PFSK-1 (cell line): ENCODE measurements at regions not wholly inside any gene's neighbourhood (a gene's known extent, or its start where the extent isn't known, plus 50 kb on each side); places are given as distances from the start of the nearest gene placed in this dataset.

Experiments
- FOXP2 ChIP-seq: optimal IDR thresholded peaks from 2 replicates; pipeline ENCODE3; 2011; ENCODE audit warnings: borderline replicate concordance, control low read depth, inconsistent platforms; ENCODE audit not compliant: insufficient read depth; ENCODE audit errors: extremely low read length, extremely low read depth
- POLR2AphosphoS5 ChIP-seq: IDR thresholded peaks from 2 replicates; pipeline ENCODE4 v1.6.1; 2012; ENCODE audit warnings: low read depth, mild to moderate bottlenecking, control low read depth, low read length, moderate library complexity
- SIN3A ChIP-seq: IDR thresholded peaks from 2 replicates; pipeline ENCODE4 v1.6.1; 2012; ENCODE audit warnings: mild to moderate bottlenecking, low read length, moderate library complexity, borderline replicate concordance; ENCODE audit not compliant: insufficient read depth
- TAF1 ChIP-seq: IDR thresholded peaks from 2 replicates; pipeline ENCODE4 v1.6.1; 2012; ENCODE audit warnings: low read length, control low read depth, borderline replicate concordance; ENCODE audit not compliant: insufficient read depth
- TF ChIP-seq, protein P1 (sequence below), 2 experiments: IDR thresholded peaks; 2 replicates each; pipeline versions ENCODE4 v1.6.1 to v1.8.0; 2011 to 2012; ENCODE audit warnings: low read depth in 2 of 2, low read length in 2 of 2, control low read depth in 1 of 2, inconsistent platforms in 1 of 2, mild to moderate bottlenecking in 1 of 2, moderate library complexity in 1 of 2; ENCODE audit not compliant: insufficient read depth in 1 of 2

DNA sequence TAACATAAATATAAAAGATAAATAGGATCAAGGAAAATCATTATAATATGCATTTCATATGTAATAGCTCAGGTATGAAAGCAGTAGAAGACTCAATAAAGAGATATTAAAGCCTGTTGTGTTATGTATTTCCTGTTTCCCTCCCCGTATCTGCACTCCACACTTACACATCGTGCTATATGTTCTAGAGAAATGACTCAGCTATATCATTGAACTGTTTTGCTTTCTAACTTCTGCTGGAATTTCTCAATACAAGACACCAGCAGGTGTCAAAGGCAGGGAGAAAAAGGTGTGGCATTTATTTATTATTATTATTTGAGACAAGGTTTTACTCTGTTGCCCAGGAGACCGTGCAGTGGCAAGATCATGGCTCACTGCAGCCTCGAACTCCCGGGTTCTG, 842.8 kb upstream of the CNTN5 start:
- TF ChIP-seq SIN3A: no peak
- TF ChIP-seq FOXP2: no peak
- no peak for TF ChIP-seq POLR2AphosphoS5
- TF ChIP-seq, protein P1, sequence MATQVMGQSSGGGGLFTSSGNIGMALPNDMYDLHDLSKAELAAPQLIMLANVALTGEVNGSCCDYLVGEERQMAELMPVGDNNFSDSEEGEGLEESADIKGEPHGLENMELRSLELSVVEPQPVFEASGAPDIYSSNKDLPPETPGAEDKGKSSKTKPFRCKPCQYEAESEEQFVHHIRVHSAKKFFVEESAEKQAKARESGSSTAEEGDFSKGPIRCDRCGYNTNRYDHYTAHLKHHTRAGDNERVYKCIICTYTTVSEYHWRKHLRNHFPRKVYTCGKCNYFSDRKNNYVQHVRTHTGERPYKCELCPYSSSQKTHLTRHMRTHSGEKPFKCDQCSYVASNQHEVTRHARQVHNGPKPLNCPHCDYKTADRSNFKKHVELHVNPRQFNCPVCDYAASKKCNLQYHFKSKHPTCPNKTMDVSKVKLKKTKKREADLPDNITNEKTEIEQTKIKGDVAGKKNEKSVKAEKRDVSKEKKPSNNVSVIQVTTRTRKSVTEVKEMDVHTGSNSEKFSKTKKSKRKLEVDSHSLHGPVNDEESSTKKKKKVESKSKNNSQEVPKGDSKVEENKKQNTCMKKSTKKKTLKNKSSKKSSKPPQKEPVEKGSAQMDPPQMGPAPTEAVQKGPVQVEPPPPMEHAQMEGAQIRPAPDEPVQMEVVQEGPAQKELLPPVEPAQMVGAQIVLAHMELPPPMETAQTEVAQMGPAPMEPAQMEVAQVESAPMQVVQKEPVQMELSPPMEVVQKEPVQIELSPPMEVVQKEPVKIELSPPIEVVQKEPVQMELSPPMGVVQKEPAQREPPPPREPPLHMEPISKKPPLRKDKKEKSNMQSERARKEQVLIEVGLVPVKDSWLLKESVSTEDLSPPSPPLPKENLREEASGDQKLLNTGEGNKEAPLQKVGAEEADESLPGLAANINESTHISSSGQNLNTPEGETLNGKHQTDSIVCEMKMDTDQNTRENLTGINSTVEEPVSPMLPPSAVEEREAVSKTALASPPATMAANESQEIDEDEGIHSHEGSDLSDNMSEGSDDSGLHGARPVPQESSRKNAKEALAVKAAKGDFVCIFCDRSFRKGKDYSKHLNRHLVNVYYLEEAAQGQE (IDR thresholded peaks at IDR 0.05; ENCODE audit: insufficient read depth in 1 of 2, low read depth in 2 of 2, low read length in 2 of 2): no peak
- no peak for TF ChIP-seq TAF1

DNA sequence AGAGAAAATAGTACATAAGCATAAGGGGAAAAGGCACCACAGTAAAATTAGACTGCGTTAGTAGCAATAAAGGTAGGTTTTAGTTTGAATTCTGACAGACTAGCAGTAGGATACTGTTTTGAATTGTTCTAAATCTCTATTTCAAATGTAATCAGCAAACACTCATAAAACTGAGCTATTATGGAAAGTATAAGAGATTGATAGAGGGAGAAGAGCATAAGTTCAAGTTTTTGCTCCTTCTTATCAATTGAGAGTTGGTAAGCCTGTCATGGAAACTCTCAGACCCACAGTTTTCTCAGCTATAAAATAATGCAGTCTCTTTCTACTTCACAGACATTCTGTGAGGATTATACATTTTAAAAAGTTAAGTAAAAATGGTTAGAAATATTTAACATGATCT, 840.2 kb upstream of the CNTN5 start:
- no peak for TF ChIP-seq POLR2AphosphoS5
- TF ChIP-seq, protein P1 (IDR thresholded peaks at IDR 0.05; ENCODE audit: insufficient read depth in 1 of 2, low read depth in 2 of 2, low read length in 2 of 2): no peak

DNA sequence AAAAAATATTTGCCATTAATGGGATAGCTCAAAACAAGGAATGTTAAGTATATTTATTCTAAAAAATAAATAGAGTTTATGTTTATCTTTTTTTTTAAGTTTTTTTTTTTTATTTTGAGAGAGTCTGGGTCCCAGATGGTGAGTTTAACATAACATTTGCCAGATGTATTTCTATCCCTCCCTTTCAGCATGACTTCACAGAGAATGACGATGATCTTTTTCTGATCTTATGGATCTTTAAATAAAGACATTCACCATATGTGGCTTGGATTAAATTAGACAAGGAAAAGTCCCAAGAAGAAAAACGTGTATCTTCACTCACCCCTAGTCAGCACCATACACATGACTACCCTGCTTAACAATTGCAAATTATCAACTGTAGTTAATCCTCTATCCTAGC, 839.8 kb upstream of the CNTN5 start:
- TF ChIP-seq, protein P1 (IDR thresholded peaks at IDR 0.05; ENCODE audit: insufficient read depth in 1 of 2, low read depth in 2 of 2, low read length in 2 of 2): no peak
- no peak for TF ChIP-seq TAF1
- no peak for TF ChIP-seq SIN3A
- TF ChIP-seq FOXP2: no peak
- TF ChIP-seq POLR2AphosphoS5: no peak

DNA sequence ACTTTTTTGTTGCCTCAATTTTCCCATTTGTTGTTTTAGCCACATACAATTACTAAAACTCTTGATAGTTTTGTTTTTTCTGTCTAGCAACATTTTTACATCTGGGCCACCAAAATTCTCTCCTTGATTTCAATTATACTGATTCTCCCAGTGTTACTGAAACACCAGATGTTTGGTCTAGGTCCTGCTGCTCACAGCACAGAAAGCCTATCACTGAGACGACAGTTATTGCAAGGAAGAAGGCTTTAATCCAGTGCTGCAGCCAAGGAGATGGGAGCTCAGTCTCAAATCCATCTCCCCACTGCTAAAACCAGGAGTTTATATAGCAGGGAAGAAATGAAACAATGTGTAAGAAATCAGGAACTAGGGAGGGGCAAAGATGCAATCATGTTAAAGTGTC, 837.7 kb upstream of the CNTN5 start:
- TF ChIP-seq, protein P1 (IDR thresholded peaks at IDR 0.05; ENCODE audit: insufficient read depth in 1 of 2, low read depth in 2 of 2, low read length in 2 of 2): no peak
- TF ChIP-seq POLR2AphosphoS5 (no peak), FOXP2 (no peak), TAF1 (no peak), SIN3A (no peak)

DNA sequence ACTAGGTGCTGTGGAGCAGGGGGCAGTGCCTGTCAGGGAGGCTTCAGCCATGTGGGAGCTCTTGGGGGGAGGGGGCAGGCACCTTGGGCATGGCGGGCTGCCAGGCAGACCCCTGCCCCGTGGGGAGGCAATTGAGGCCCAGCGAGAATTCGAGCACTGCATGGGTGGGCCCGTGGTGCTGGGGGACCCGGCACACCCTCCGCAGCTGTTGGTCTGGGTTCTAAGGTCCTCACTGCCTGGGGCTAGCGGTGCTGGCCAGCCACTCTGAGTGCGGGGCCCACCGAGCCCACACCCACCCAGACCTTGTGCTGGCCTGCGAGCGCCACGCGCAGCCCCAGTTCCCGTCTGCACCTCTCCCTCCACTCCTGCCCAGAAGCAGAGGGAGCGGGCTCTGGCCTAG, 835.5 kb upstream of the CNTN5 start:
- no peak for TF ChIP-seq SIN3A
- TF ChIP-seq FOXP2: no peak
- TF ChIP-seq POLR2AphosphoS5: no peak
- TF ChIP-seq TAF1: no peak
- TF ChIP-seq, protein P1 (IDR thresholded peaks at IDR 0.05; ENCODE audit: insufficient read depth in 1 of 2, low read depth in 2 of 2, low read length in 2 of 2): no peak
